Activated B cell treated with CpG ODN at 0.5 μM for 24 hours (primary cell): ENCODE measurements at regions not wholly inside any gene's neighbourhood (a gene's known extent, or its start where the extent isn't known, plus 50 kb on each side); places are given as distances from the start of the nearest gene placed in this dataset.

ENCODE experiments used
- ATAC-seq: fragments of 200-7000 bp; cut with Tn5 transposase; one replicate; pipeline ENCODE4 v1.10.0; 2021; ENCODE audit warnings: low read depth, mild to moderate bottlenecking, moderate library complexity
- CTCF ChIA-PET: fragments of 350-600 bp; sonication (Branson Sonifier 250); formaldehyde crosslinking; loops from one replicate; lab custom pipeline; 2021; ENCODE audit warnings: antibody characterized with exemption; lab: Charles Lee
- POLR2A ChIA-PET: fragments of 350-600 bp; sonication (Branson Sonifier 250); formaldehyde crosslinking; loops from one replicate; lab custom pipeline; 2021; ENCODE audit warnings: antibody characterized with exemption; lab: Charles Lee
- DNase-seq: peaks from one replicate; pipeline ENCODE4 v3.0.0; 2022
- H3K27ac Mint-ChIP-seq: one replicate; pipeline ENCODE4 v1.8.0; 2020; ENCODE audit warnings: mixed read lengths
- H3K27me3 Mint-ChIP-seq: one replicate; pipeline ENCODE4 v1.8.0; 2021; ENCODE audit warnings: mixed read lengths
- H3K36me3 Mint-ChIP-seq: one replicate; pipeline ENCODE4 v1.8.0; 2021; ENCODE audit warnings: low read depth, mixed read lengths
- H3K4me1 Mint-ChIP-seq: one replicate; pipeline ENCODE4 v1.8.0; 2021; ENCODE audit warnings: mixed read lengths
- H3K4me3 Mint-ChIP-seq: one replicate; pipeline ENCODE4 v1.8.0; 2020; ENCODE audit warnings: mild to moderate bottlenecking, mixed read lengths
- H3K9me3 Mint-ChIP-seq: one replicate; pipeline ENCODE4 v1.8.0; 2020; ENCODE audit warnings: mixed read lengths
- CTCF ChIP-seq: fragments of 200-600 bp; IDR thresholded peaks from one replicate; pipeline ENCODE4 v1.8.0; 2022; ENCODE audit warnings: antibody characterized with exemption, mild to moderate bottlenecking
- intact Hi-C: fragments of 100-400 bp; cut with micrococcal nuclease; formaldehyde crosslinking; loops from one replicate; pipeline ENCODE4 v1.15.1; 2024

GRCh38 chr13:55554741-55555140 lies 1586.0 kb upstream of the PRR20A start:
- H3K27ac Mint-ChIP-seq: no peak overlapping the region
- H3K4me1 Mint-ChIP-seq: no peaks in the 10 kb centered on the region
- no peaks in the 10 kb centered on the region for H3K27me3 Mint-ChIP-seq
- TF ChIP-seq CTCF: no peak
- ChIA-PET POLR2A (no interaction called here), CTCF (no interaction called here)
- H3K9me3 Mint-ChIP-seq: peaks cover 15% of the 10 kb centered on the region
- intact Hi-C loops: no loop called here
- ATAC-seq: no peak
- no peak overlapping the region for H3K4me3 Mint-ChIP-seq
- no peak for DNase-seq
- H3K36me3 Mint-ChIP-seq: no peaks in the 10 kb centered on the region

GRCh38 chr13:55560331-55560730 lies 1580.4 kb upstream of the PRR20A start:
- intact Hi-C loops: no loop called here
- no peak for TF ChIP-seq CTCF
- DNase-seq: no peak
- Mint-ChIP-seq H3K9me3 (peaks cover 10% of the 10 kb centered on the region), H3K27me3 (no peaks in the 10 kb centered on the region), H3K4me3 (no peak overlapping the region), H3K36me3 (no peaks in the 10 kb centered on the region), H3K27ac (no peak overlapping the region), H3K4me1 (no peaks in the 10 kb centered on the region)
- ChIA-PET POLR2A (no interaction called here), CTCF (no interaction called here)
- no peak for ATAC-seq

GRCh38 chr13:55563267-55563666 lies 1577.5 kb upstream of the PRR20A start:
- ATAC-seq (no peak), DNase-seq (no peak)
- Mint-ChIP-seq H3K9me3 (peaks cover 2% of the 10 kb centered on the region), H3K4me1 (no peaks in the 10 kb centered on the region), H3K27me3 (no peaks in the 10 kb centered on the region), H3K27ac (no peak overlapping the region), H3K4me3 (no peak overlapping the region), H3K36me3 (no peaks in the 10 kb centered on the region)
- ChIA-PET CTCF (no interaction called here), POLR2A (no interaction called here)
- TF ChIP-seq CTCF: no peak
- intact Hi-C loops: no loop called here

GRCh38 chr13:55566334-55566733 lies 1574.4 kb upstream of the PRR20A start:
- Mint-ChIP-seq H3K27me3 (no peaks in the 10 kb centered on the region), H3K27ac (no peak overlapping the region)
- intact Hi-C loops: no loop called here

GRCh38 chr13:55566779-55567178 lies 1573.9 kb upstream of the PRR20A start:
- H3K27me3 Mint-ChIP-seq: no peaks in the 10 kb centered on the region
- CTCF ChIA-PET: no interaction called here
- no peak for ATAC-seq

More at GRCh38 chr13:55566334-55566733, 1574.4 kb upstream of the PRR20A start:
- Mint-ChIP-seq H3K9me3 (no peaks in the 10 kb centered on the region), H3K4me1 (no peaks in the 10 kb centered on the region), H3K4me3 (no peak overlapping the region), H3K36me3 (no peaks in the 10 kb centered on the region)
- TF ChIP-seq CTCF: no peak
- DNase-seq: no peak
- ChIA-PET CTCF (no interaction called here), POLR2A (no interaction called here)
- no peak for ATAC-seq

More at GRCh38 chr13:55566779-55567178, 1573.9 kb upstream of the PRR20A start:
- no peaks in the 10 kb centered on the region for H3K4me1 Mint-ChIP-seq
- POLR2A ChIA-PET: no interaction called here
- no peaks in the 10 kb centered on the region for H3K36me3 Mint-ChIP-seq
- TF ChIP-seq CTCF: no peak
- intact Hi-C loops: no loop called here
- H3K27ac Mint-ChIP-seq: no peak overlapping the region
- no peak for DNase-seq
- no peaks in the 10 kb centered on the region for H3K9me3 Mint-ChIP-seq
- H3K4me3 Mint-ChIP-seq: no peak overlapping the region
